ENCODE measurements at regions not wholly inside any gene's neighbourhood (a gene's known extent, or its start where the extent isn't known, plus 50 kb on each side); places are given as distances from the start of the nearest gene placed in this dataset.

- Mint-ChIP-seq H3K27me3 (ENCODE audit: unreplicated experiment) (peaks cover 3% of the 10 kb centered on the region), H3K9me3 (ENCODE audit: unreplicated experiment) (no peaks in the 10 kb centered on the region), H3K27ac (ENCODE audit: unreplicated experiment) (no peak overlapping the region), H3K4me1 (ENCODE audit: unreplicated experiment) (no peaks in the 10 kb centered on the region), H3K4me3 (ENCODE audit: unreplicated experiment) (no peak overlapping the region), H3K36me3 (ENCODE audit: low read depth, unreplicated experiment) (no peaks in the 10 kb centered on the region)
- DNase-seq (ENCODE audit: low spot score) = no peak
- no peak for TF ChIP-seq CTCF (IDR thresholded peaks at IDR 0.05; ENCODE audit: unreplicated experiment)
Observed at GRCh38 chr18:70459251-70459650, 170.4 kb downstream of the SOCS6 start.

- H3K9me3 Mint-ChIP-seq (ENCODE audit: unreplicated experiment) = no peaks in the 10 kb centered on the region
- H3K4me1 Mint-ChIP-seq (ENCODE audit: unreplicated experiment) = no peaks in the 10 kb centered on the region
- no peaks in the 10 kb centered on the region for H3K36me3 Mint-ChIP-seq (ENCODE audit: low read depth, unreplicated experiment)
- peaks cover 3% of the 10 kb centered on the region for H3K27me3 Mint-ChIP-seq (ENCODE audit: unreplicated experiment)
- H3K27ac Mint-ChIP-seq (ENCODE audit: unreplicated experiment) = no peak overlapping the region
- no peak overlapping the region for H3K4me3 Mint-ChIP-seq (ENCODE audit: unreplicated experiment)
- DNase-seq (ENCODE audit: low spot score) = no peak
- no peak for TF ChIP-seq CTCF (IDR thresholded peaks at IDR 0.05; ENCODE audit: unreplicated experiment)
Observed at GRCh38 chr18:70457788-70458187, 168.9 kb downstream of the SOCS6 start.

- Mint-ChIP-seq H3K4me3 (ENCODE audit: unreplicated experiment) (no peak overlapping the region), H3K27ac (ENCODE audit: unreplicated experiment) (no peak overlapping the region), H3K27me3 (ENCODE audit: unreplicated experiment) (peaks cover 3% of the 10 kb centered on the region), H3K4me1 (ENCODE audit: unreplicated experiment) (no peaks in the 10 kb centered on the region), H3K9me3 (ENCODE audit: unreplicated experiment) (no peaks in the 10 kb centered on the region), H3K36me3 (ENCODE audit: low read depth, unreplicated experiment) (no peaks in the 10 kb centered on the region)
- TF ChIP-seq CTCF (IDR thresholded peaks at IDR 0.05; ENCODE audit: unreplicated experiment) = no peak
- no peak for DNase-seq (ENCODE audit: low spot score)
Observed at GRCh38 chr18:70457223-70457622, 168.4 kb downstream of the SOCS6 start.

GRCh38 chr18:70456376-70456775 is 167.5 kb downstream of the SOCS6 start:
- DNase-seq (ENCODE audit: low spot score) = no peak
- peaks cover 3% of the 10 kb centered on the region for H3K27me3 Mint-ChIP-seq (ENCODE audit: unreplicated experiment)
- H3K4me1 Mint-ChIP-seq (ENCODE audit: unreplicated experiment) = no peaks in the 10 kb centered on the region
- H3K4me3 Mint-ChIP-seq (ENCODE audit: unreplicated experiment) = no peak overlapping the region
- TF ChIP-seq CTCF (IDR thresholded peaks at IDR 0.05; ENCODE audit: unreplicated experiment) = no peak
- H3K9me3 Mint-ChIP-seq (ENCODE audit: unreplicated experiment) = no peaks in the 10 kb centered on the region
- H3K27ac Mint-ChIP-seq (ENCODE audit: unreplicated experiment) = no peak overlapping the region
- H3K36me3 Mint-ChIP-seq (ENCODE audit: low read depth, unreplicated experiment) = no peaks in the 10 kb centered on the region

- no peak for TF ChIP-seq CTCF (IDR thresholded peaks at IDR 0.05; ENCODE audit: unreplicated experiment)
- H3K36me3 Mint-ChIP-seq (ENCODE audit: low read depth, unreplicated experiment) = no peaks in the 10 kb centered on the region
- DNase-seq (ENCODE audit: low spot score) = no peak
- no peaks in the 10 kb centered on the region for H3K9me3 Mint-ChIP-seq (ENCODE audit: unreplicated experiment)
- no peaks in the 10 kb centered on the region for H3K4me1 Mint-ChIP-seq (ENCODE audit: unreplicated experiment)
- no peak overlapping the region for H3K27ac Mint-ChIP-seq (ENCODE audit: unreplicated experiment)
- peaks cover 3% of the 10 kb centered on the region for H3K27me3 Mint-ChIP-seq (ENCODE audit: unreplicated experiment)
- H3K4me3 Mint-ChIP-seq (ENCODE audit: unreplicated experiment) = no peak overlapping the region
Observed at GRCh38 chr18:70455731-70456130, 166.9 kb downstream of the SOCS6 start.

All from endothelial cell (in vitro differentiated cells).